ENCODE measurements at regions not wholly inside any gene's neighbourhood (a gene's known extent, or its start where the extent isn't known, plus 50 kb on each side); places are given as distances from the start of the nearest gene placed in this dataset.

GRCh38 chr1:58880592-58880991 lies 96.7 kb upstream of the JUN start:
- no peak for TF ChIP-seq TAF1 (IDR thresholded peaks at IDR 0.05; ENCODE audit: borderline replicate concordance, insufficient read depth, low read length)
- TF ChIP-seq REST (IDR thresholded peaks at IDR 0.05; ENCODE audit: insufficient read depth in 1 of 2, low read depth in 2 of 2, low read length in 2 of 2), result no peak
- TF ChIP-seq POLR2AphosphoS5 (IDR thresholded peaks at IDR 0.05; ENCODE audit: low read depth, low read length), result no peak
- no peak for TF ChIP-seq SIN3A (IDR thresholded peaks at IDR 0.05; ENCODE audit: borderline replicate concordance, insufficient read depth, low read length)

GRCh38 chr1:58881471-58881994 lies 97.7 kb upstream of the JUN start:
- TF ChIP-seq TAF1 (IDR thresholded peaks at IDR 0.05; ENCODE audit: borderline replicate concordance, insufficient read depth, low read length) (no peak), SIN3A (IDR thresholded peaks at IDR 0.05; ENCODE audit: borderline replicate concordance, insufficient read depth, low read length) (no peak), REST (IDR thresholded peaks at IDR 0.05; ENCODE audit: insufficient read depth in 1 of 2, low read depth in 2 of 2, low read length in 2 of 2) (no peak), FOXP2 (optimal IDR thresholded peaks at IDR 0.05; ENCODE audit: borderline replicate concordance, extremely low read depth, extremely low read length, insufficient read depth) (no peak), POLR2AphosphoS5 (IDR thresholded peaks at IDR 0.05; ENCODE audit: low read depth, low read length) (no peak)

- no peak for TF ChIP-seq TAF1 (IDR thresholded peaks at IDR 0.05; ENCODE audit: borderline replicate concordance, insufficient read depth, low read length)
- no peak for TF ChIP-seq SIN3A (IDR thresholded peaks at IDR 0.05; ENCODE audit: borderline replicate concordance, insufficient read depth, low read length)
Observed at GRCh38 chr1:58882322-58882948, 98.6 kb upstream of the JUN start.

- TF ChIP-seq REST (IDR thresholded peaks at IDR 0.05; ENCODE audit: insufficient read depth in 1 of 2, low read depth in 2 of 2, low read length in 2 of 2) (peak in 1 of 2 experiments; percentile 44; a peak in 1 of 4 replicates), FOXP2 (optimal IDR thresholded peaks at IDR 0.05; ENCODE audit: borderline replicate concordance, extremely low read depth, extremely low read length, insufficient read depth) (no peak), TAF1 (IDR thresholded peaks at IDR 0.05; ENCODE audit: borderline replicate concordance, insufficient read depth, low read length) (peak; percentile 16; the same call in 1 of the 2 replicates), POLR2AphosphoS5 (IDR thresholded peaks at IDR 0.05; ENCODE audit: low read depth, low read length) (no peak), SIN3A (IDR thresholded peaks at IDR 0.05; ENCODE audit: borderline replicate concordance, insufficient read depth, low read length) (no peak; the same call in 1 of the 2 replicates)
Observed at GRCh38 chr1:58883037-58883887, 99.4 kb upstream of the JUN start.

GRCh38 chr1:58883888-58884482 lies 100.1 kb upstream of the JUN start:
- TF ChIP-seq SIN3A (IDR thresholded peaks at IDR 0.05; ENCODE audit: borderline replicate concordance, insufficient read depth, low read length), result no peak
- no peak for TF ChIP-seq POLR2AphosphoS5 (IDR thresholded peaks at IDR 0.05; ENCODE audit: low read depth, low read length)
- TF ChIP-seq TAF1 (IDR thresholded peaks at IDR 0.05; ENCODE audit: borderline replicate concordance, insufficient read depth, low read length), result no peak
- TF ChIP-seq REST (IDR thresholded peaks at IDR 0.05; ENCODE audit: insufficient read depth in 1 of 2, low read depth in 2 of 2, low read length in 2 of 2), result no peak
- no peak for TF ChIP-seq FOXP2 (optimal IDR thresholded peaks at IDR 0.05; ENCODE audit: borderline replicate concordance, extremely low read depth, extremely low read length, insufficient read depth)

Data from PFSK-1 (cell line).